ENCODE measurements at regions not wholly inside any gene's neighbourhood (a gene's known extent, or its start where the extent isn't known, plus 50 kb on each side); places are given as distances from the start of the nearest gene placed in this dataset.

DNA sequence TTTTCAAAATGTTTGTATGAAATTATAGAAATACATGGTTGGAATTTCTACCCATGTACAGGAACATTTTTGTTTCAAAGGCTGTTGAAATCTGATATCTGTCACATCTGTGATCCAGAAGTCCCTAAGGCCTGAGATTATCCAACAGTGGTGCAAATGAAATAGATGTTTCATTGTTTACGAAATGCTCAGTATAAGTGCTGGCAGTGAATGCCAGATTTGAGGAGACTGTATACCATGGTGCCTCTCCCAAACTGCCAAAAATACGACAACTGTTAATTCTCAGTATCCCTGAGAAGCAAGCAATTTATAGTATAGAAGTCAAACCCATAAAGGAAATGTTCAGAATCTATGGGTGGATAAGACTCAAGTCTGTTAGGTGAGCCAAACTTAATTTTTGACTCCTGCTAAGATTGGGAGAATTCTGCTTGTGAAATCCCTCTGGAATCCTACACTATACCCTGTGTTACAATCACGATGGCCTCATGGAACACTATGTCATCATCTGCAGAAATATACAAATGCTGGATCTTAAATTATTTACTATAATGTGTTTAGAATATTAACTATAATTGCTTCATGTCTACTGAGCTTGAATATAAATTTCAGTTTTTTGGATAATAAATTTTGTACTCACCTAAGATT lies 71.2 kb upstream of the DOCK10 start:
- Histone ChIP-seq H3K36me3 (replicated peaks in 1 of 2; ENCODE audit: control insufficient read depth in 1 of 2, insufficient read depth in 2 of 2, low read length in 2 of 2) (no peaks in the 10 kb centered on the region), H3K4me3 (replicated peaks in 1 of 3; ENCODE audit: insufficient read depth in 1 of 3, low read depth in 2 of 3, low read length in 3 of 3) (no peak overlapping the region), H2AFZ (ENCODE audit: low read length) (no peak overlapping the region), H3K79me2 (ENCODE audit: insufficient read depth, low read length) (no peaks in the 10 kb centered on the region), H3K9me3 (ENCODE audit: low read length) (no peaks in the 10 kb centered on the region), H3K27me3 (ENCODE audit: control insufficient read depth in 1 of 2, insufficient read depth in 2 of 2, low read length in 2 of 2) (no peaks in the 10 kb centered on the region), H3K4me1 (ENCODE audit: insufficient read depth, low read length) (no peaks in the 10 kb centered on the region), H3K27ac (ENCODE audit: extremely low read length, insufficient read depth, low read length) (no peak overlapping the region), H3K9ac (ENCODE audit: insufficient read depth, low read depth, low read length) (no peak overlapping the region), H4K20me1 (ENCODE audit: insufficient read depth, low read length) (no peaks in the 10 kb centered on the region), H3K4me2 (ENCODE audit: low read depth, low read length) (no peak overlapping the region)
- ChIA-PET POLR2A (interaction anchor here (0.5 kb wide), 1 partner anchor 1699 kb away, joined by 3 read pairs; no protein-coding TSS in a partner anchor), CTCF (ENCODE audit: low intra/inter-chr PET ratio, low total read pairs) (no interaction called here)
- 4% methylated on average over 3 of the region's 3 CpGs for WGBS (ENCODE audit: low lambda C conversion rate)
- no peak for DNase-seq (ENCODE audit: low spot score)
- ATAC-seq = no peak
- in situ Hi-C loops (cut with HindIII; ENCODE audit: extremely low pct_ligation_motif_present, low pct_unique_long_range_greater_than_20kb) (no loop called here), intact Hi-C loops (cut with micrococcal nuclease; ENCODE audit: unreplicated experiment) (no loop called here)
- TF ChIP-seq ZBTB3 (CRISPR knock-in tag; IDR thresholded peaks at IDR 0.05; ENCODE audit: borderline replicate concordance, low read depth) = no peak
- FAIRE-seq = no peak
- BruUV-seq (replicated peaks) = no TSS peak

DNA sequence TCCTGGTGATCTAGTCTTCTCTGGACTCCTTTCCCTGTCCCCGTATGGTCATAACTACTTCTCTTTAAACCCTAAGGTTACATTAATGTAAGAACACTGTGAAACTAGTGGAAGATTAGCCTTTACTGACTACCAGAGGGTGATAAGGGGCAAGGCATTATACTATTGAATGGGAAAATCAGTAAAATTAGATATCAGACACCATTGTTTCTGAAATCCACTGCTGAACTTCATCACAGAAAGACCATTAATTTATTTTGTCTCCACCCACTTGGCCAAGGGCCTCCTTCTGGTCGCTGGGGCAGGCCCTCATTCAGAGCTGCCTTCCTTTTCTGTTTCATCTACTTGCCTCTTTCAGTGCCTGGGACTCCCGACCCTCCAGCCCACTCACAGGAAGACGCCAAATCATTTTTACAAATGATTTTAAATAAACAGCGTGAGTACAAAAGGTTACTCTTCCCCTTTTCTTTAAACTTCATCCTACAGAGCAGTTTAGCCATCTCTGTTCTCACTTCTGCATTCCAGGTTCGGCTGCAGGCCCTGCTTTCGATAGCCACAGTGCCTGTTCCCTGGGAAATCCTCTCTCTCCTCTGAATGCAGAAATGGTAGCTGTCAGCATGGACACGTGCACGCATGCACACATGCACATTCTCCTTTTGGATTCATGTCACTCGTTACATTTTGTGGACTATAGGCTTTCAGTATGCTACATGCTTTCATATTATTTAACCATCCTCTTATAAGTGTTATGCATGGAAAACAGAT lies 70.3 kb upstream of the DOCK10 start:
- no peak for ATAC-seq
- H3K4me1 ChIP-seq (ENCODE audit: insufficient read depth, low read length) = no peaks in the 10 kb centered on the region
- TF ChIP-seq, protein P1, sequence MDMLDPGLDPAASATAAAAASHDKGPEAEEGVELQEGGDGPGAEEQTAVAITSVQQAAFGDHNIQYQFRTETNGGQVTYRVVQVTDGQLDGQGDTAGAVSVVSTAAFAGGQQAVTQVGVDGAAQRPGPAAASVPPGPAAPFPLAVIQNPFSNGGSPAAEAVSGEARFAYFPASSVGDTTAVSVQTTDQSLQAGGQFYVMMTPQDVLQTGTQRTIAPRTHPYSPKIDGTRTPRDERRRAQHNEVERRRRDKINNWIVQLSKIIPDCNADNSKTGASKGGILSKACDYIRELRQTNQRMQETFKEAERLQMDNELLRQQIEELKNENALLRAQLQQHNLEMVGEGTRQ (IDR thresholded peaks at IDR 0.05; ENCODE audit: low read depth, low read length) = no peak
- TF ChIP-seq, protein P1 (CRISPR knock-in tag; IDR thresholded peaks at IDR 0.05; ENCODE audit: borderline replicate concordance) = no peak
- no peak for TF ChIP-seq ZNF10 (CRISPR knock-in tag; IDR thresholded peaks at IDR 0.05; ENCODE audit: borderline replicate concordance, low read depth)
- no peak for TF ChIP-seq ZNF337 (CRISPR knock-in tag; IDR thresholded peaks at IDR 0.05; ENCODE audit: borderline replicate concordance, low read depth)
- no peak for TF ChIP-seq RFXAP (CRISPR knock-in tag; IDR thresholded peaks at IDR 0.05; ENCODE audit: borderline replicate concordance)
- FAIRE-seq = no peak
- no peak overlapping the region for H3K27ac ChIP-seq (ENCODE audit: extremely low read length, insufficient read depth, low read length)
- H3K79me2 ChIP-seq (ENCODE audit: insufficient read depth, low read length) = no peaks in the 10 kb centered on the region
- H3K9me3 ChIP-seq (ENCODE audit: low read length) = no peaks in the 10 kb centered on the region
- no TSS peak for BruUV-seq (replicated peaks)
- H2AFZ ChIP-seq (ENCODE audit: low read length) = no peak overlapping the region
- no peak overlapping the region for H3K4me2 ChIP-seq (ENCODE audit: low read depth, low read length)
- H3K4me3 ChIP-seq (replicated peaks in 1 of 3; ENCODE audit: insufficient read depth in 1 of 3, low read depth in 2 of 3, low read length in 3 of 3) = no peak overlapping the region
- CTCF ChIA-PET (ENCODE audit: low intra/inter-chr PET ratio, low total read pairs) = no interaction called here
- in situ Hi-C loops (cut with HindIII; ENCODE audit: extremely low pct_ligation_motif_present, low pct_unique_long_range_greater_than_20kb) = no loop called here
- H3K9ac ChIP-seq (ENCODE audit: insufficient read depth, low read depth, low read length) = no peak overlapping the region
- intact Hi-C loops (cut with micrococcal nuclease; ENCODE audit: unreplicated experiment) = no loop called here
- no peak for DNase-seq (ENCODE audit: low spot score)
- no peaks in the 10 kb centered on the region for H3K36me3 ChIP-seq (replicated peaks in 1 of 2; ENCODE audit: control insufficient read depth in 1 of 2, insufficient read depth in 2 of 2, low read length in 2 of 2)
- H3K27me3 ChIP-seq (ENCODE audit: control insufficient read depth in 1 of 2, insufficient read depth in 2 of 2, low read length in 2 of 2) = no peaks in the 10 kb centered on the region
- no peaks in the 10 kb centered on the region for H4K20me1 ChIP-seq (ENCODE audit: insufficient read depth, low read length)
- POLR2A ChIA-PET = interaction anchor here (0.5 kb wide), 1 partner anchor 1699 kb away, joined by 3 read pairs; no protein-coding TSS in a partner anchor
- 4% methylated on average over 10 of the region's 10 CpGs for WGBS (ENCODE audit: low lambda C conversion rate)
